Smooth muscle cell (in vitro differentiated cells): ENCODE measurements at regions not wholly inside any gene's neighbourhood (a gene's known extent, or its start where the extent isn't known, plus 50 kb on each side); places are given as distances from the start of the nearest gene placed in this dataset.

Source experiments
- DNase-seq: peaks from one replicate; lab custom pipeline; 2025; ENCODE audit not compliant: unreplicated experiment; lab: John Stamatoyannopoulos, UW
- H2AFZ ChIP-seq: fragments of 200-600 bp; sonication (generic); 2 replicates; pipeline ENCODE4 v1.6.0; 2016; ENCODE audit warnings: antibody characterized with exemption, low read depth, mild to moderate bottlenecking
- H3F3A ChIP-seq: fragments of 200-600 bp; sonication (generic); 2 replicates; pipeline ENCODE4 v1.6.0; 2017; ENCODE audit warnings: antibody characterized with exemption, low read depth
- H3K27ac ChIP-seq: fragments of 200-600 bp; sonication (generic); 2 replicates; pipeline ENCODE4 v1.5.1; 2016; ENCODE audit warnings: low read depth, mild to moderate bottlenecking
- H3K27me3 ChIP-seq: fragments of 200-600 bp; sonication (generic); 2 replicates; pipeline ENCODE4 v1.6.1; 2016; ENCODE audit warnings: low read depth, mild to moderate bottlenecking
- H3K36me3 ChIP-seq: fragments of 200-600 bp; sonication (generic); 2 replicates; pipeline ENCODE4 v1.5.1; 2016; ENCODE audit warnings: low read depth
- H3K4me1 ChIP-seq: fragments of 200-600 bp; sonication (generic); 2 replicates; pipeline ENCODE4 v1.5.1; 2016; ENCODE audit warnings: low read depth
- H3K4me2 ChIP-seq: fragments of 200-600 bp; sonication (generic); 2 replicates; pipeline ENCODE4 v1.6.0; 2016; ENCODE audit warnings: mild to moderate bottlenecking
- H3K4me3 ChIP-seq: fragments of 200-600 bp; sonication (generic); 2 replicates; pipeline ENCODE4 v1.5.1; 2016; ENCODE audit warnings: mild to moderate bottlenecking
- H3K79me2 ChIP-seq: fragments of 200-600 bp; sonication (generic); 2 replicates; pipeline ENCODE4 v1.6.0; 2016; ENCODE audit warnings: low read depth, mild to moderate bottlenecking
- H3K9ac ChIP-seq: fragments of 200-600 bp; sonication (generic); 2 replicates; pipeline ENCODE4 v1.6.0; 2016; ENCODE audit warnings: low read depth
- H3K9me3 ChIP-seq: fragments of 200-600 bp; sonication (generic); replicated peaks from 2 replicates; pipeline ENCODE4 v1.5.1; 2016; ENCODE audit warnings: low read depth
- H4K20me1 ChIP-seq: fragments of 200-600 bp; sonication (generic); 2 replicates; pipeline ENCODE4 v1.6.0; 2016; ENCODE audit warnings: low read depth
- WGBS: methylation state at CpG from one replicate; pipeline ENCODE4 v1.1.7; 2016; ENCODE audit warnings: low lambda C conversion rate; 5-methylcytosine and 5-hydroxymethylcytosine counted together
- TF ChIP-seq, protein P1 (sequence below): fragments of 200-600 bp; sonication (generic); IDR thresholded peaks from 2 replicates; pipeline ENCODE4 v1.5.1; 2017; ENCODE audit warnings: borderline replicate concordance, mild to moderate bottlenecking, antibody characterized with exemption; ENCODE audit not compliant: insufficient read depth, poor library complexity, severe bottlenecking

DNA sequence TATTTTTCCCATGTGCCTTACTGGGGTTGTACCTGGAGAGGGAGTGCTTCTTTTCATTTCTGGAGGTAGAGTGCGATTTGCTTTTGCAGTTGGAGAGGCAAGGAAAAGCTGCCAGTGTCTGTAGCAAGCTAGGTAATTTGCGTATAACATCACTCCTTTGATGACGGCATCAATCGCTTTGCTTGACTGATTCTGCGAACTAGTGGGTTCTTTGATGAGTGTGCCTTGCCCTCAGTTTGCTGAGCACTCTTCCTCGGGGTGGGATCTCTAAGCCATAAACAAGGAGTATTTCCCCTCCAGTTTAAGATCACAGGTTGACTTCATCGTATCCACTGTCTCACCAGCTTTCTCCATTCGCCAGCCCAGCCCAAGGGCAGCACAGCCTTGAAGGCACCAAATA, 344.5 kb downstream of the KCNRG start:
- no peaks in the 10 kb centered on the region for H3K27me3 ChIP-seq
- no peak overlapping the region for H2AFZ ChIP-seq
- H3K9me3 ChIP-seq, result no peaks in the 10 kb centered on the region
- TF ChIP-seq, protein P1, sequence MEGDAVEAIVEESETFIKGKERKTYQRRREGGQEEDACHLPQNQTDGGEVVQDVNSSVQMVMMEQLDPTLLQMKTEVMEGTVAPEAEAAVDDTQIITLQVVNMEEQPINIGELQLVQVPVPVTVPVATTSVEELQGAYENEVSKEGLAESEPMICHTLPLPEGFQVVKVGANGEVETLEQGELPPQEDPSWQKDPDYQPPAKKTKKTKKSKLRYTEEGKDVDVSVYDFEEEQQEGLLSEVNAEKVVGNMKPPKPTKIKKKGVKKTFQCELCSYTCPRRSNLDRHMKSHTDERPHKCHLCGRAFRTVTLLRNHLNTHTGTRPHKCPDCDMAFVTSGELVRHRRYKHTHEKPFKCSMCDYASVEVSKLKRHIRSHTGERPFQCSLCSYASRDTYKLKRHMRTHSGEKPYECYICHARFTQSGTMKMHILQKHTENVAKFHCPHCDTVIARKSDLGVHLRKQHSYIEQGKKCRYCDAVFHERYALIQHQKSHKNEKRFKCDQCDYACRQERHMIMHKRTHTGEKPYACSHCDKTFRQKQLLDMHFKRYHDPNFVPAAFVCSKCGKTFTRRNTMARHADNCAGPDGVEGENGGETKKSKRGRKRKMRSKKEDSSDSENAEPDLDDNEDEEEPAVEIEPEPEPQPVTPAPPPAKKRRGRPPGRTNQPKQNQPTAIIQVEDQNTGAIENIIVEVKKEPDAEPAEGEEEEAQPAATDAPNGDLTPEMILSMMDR, result no peak
- H3K4me3 ChIP-seq, result no peak overlapping the region
- H3F3A ChIP-seq, result peaks cover 6% of the 10 kb centered on the region
- DNase-seq, result no peak
- WGBS, result 85% methylated on average over 8 of the region's 8 CpGs
- H3K4me2 ChIP-seq, result no peak overlapping the region
- no peak overlapping the region for H3K27ac ChIP-seq
- no peak overlapping the region for H3K9ac ChIP-seq
- H4K20me1 ChIP-seq, result no peaks in the 10 kb centered on the region
- peaks cover 6% of the 10 kb centered on the region for H3K4me1 ChIP-seq
- H3K36me3 ChIP-seq, result no peaks in the 10 kb centered on the region
- H3K79me2 ChIP-seq, result no peaks in the 10 kb centered on the region

DNA sequence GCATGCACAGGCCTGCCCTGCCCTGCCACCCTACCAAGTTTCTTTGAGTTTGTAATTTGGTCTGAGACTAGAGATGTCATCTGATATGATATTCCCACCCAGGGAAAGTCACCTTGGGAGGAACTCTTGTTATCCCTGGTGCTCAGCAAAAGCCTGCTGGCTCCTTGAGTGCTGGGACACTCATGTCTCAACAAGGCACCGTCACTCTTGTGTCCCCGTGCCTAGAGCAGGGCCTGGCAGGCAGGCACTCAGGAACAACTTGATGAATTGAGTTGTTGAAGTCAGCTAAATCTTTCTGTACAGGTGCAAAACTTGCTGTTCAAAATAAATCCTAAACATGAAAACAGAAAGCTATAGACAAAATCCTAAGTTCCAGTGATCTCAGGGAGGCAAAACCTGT, 345.4 kb downstream of the KCNRG start:
- WGBS, result 82% methylated on average over 2 of the region's 2 CpGs
- H3K9ac ChIP-seq, result no peak overlapping the region
- no peak overlapping the region for H3K4me2 ChIP-seq
- no peak for DNase-seq
- H4K20me1 ChIP-seq, result no peaks in the 10 kb centered on the region
- H3K36me3 ChIP-seq, result no peaks in the 10 kb centered on the region
- H3K79me2 ChIP-seq, result no peaks in the 10 kb centered on the region
- H3K4me1 ChIP-seq, result peaks cover 6% of the 10 kb centered on the region
- no peaks in the 10 kb centered on the region for H3K9me3 ChIP-seq
- TF ChIP-seq, protein P1, result no peak
- no peak overlapping the region for H3K27ac ChIP-seq
- H3K27me3 ChIP-seq, result no peaks in the 10 kb centered on the region
- no peak overlapping the region for H3K4me3 ChIP-seq
- H2AFZ ChIP-seq, result no peak overlapping the region
- H3F3A ChIP-seq, result peaks cover 6% of the 10 kb centered on the region

DNA sequence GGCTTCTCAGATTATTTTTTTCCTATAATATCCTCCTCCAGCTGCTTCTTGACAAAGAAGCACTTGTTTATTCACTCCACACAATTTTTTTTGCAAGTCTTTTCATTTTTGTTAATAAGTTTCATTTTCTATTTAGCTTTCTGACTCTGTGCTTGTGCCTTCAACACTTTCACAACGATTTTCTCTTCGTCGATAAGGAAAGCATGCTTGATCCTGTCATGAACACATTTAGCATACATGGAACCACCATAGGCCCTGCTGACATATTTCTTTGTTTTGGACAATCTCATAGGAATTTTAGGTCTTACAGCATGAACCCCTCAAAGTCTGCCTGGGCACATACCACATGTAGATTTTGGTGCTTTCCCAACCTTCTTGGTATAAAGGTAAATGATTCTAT, 346.0 kb downstream of the KCNRG start:
- Histone ChIP-seq H4K20me1 (no peaks in the 10 kb centered on the region), H3K36me3 (no peaks in the 10 kb centered on the region), H3K9me3 (no peaks in the 10 kb centered on the region), H3K79me2 (no peaks in the 10 kb centered on the region), H3K4me3 (no peak overlapping the region), H2AFZ (no peak overlapping the region), H3F3A (peaks cover 6% of the 10 kb centered on the region), H3K4me2 (no peak overlapping the region), H3K27me3 (no peaks in the 10 kb centered on the region), H3K27ac (no peak overlapping the region), H3K9ac (no peak overlapping the region), H3K4me1 (peaks cover 6% of the 10 kb centered on the region)
- WGBS, result 81% methylated on average over 3 of the region's 3 CpGs
- DNase-seq, result no peak
- TF ChIP-seq, protein P1, result no peak
